SK-N-SH (cell line): ENCODE measurements at regions not wholly inside any gene's neighbourhood (a gene's known extent, or its start where the extent isn't known, plus 50 kb on each side); places are given as distances from the start of the nearest gene placed in this dataset.

ENCODE experiments used
- CTCF ChIA-PET: fragments of 300-600, 350-600 bp; formaldehyde crosslinking; extraction: SDS; loops from one replicate; lab custom pipeline; 2021; lab: Yijun Ruan, JAX
- POLR2A ChIA-PET: fragments of 350-600 bp; sonication (Branson Sonifier 250); formaldehyde crosslinking; extraction: SDS; loops from one replicate; lab custom pipeline; 2020; ENCODE audit warnings: antibody characterized with exemption, inconsistent platforms; lab: Yijun Ruan, JAX
- DNase-seq: peaks from one replicate; pipeline ENCODE4 v3.0.0; 2012
- H2AFZ ChIP-seq: fragments of 200-600 bp; sonication (generic); 2 replicates; pipeline ENCODE4 v1.8.1; 2016; ENCODE audit warnings: antibody characterized with exemption, mild to moderate bottlenecking, low read depth
- H3F3A ChIP-seq: fragments of 200-600 bp; sonication (generic); replicated peaks from 2 replicates; pipeline ENCODE3; 2016; ENCODE audit warnings: antibody characterized with exemption, mild to moderate bottlenecking; ENCODE audit not compliant: insufficient read depth
- H3K27ac ChIP-seq, 2 experiments: fragments of 200-500 bp in 1 of 2; fragments of 200-600 bp in 1 of 2; sonication (Bioruptor generic) in 1 of 2; sonication (generic), shearing (Covaris generic) in 1 of 2; 2 replicates each; pipeline versions ENCODE4 v1.5.1 to v1.6.1; 2014 to 2016; ENCODE audit warnings: low read depth in 2 of 2, inconsistent platforms in 1 of 2, low read length in 1 of 2, mild to moderate bottlenecking in 1 of 2, mixed read lengths in 1 of 2
- H3K27me3 ChIP-seq: fragments of 200-600 bp; sonication (generic), shearing (Covaris generic); 2 replicates; pipeline ENCODE4 v1.6.1; 2016; ENCODE audit warnings: mixed run types; ENCODE audit not compliant: insufficient read depth
- H3K36me3 ChIP-seq, 2 experiments: fragments of 200-500 bp in 1 of 2; fragments of 200-600 bp in 1 of 2; sonication (Bioruptor generic) in 1 of 2; sonication (generic) in 1 of 2; replicated peaks in 1 of 2; 2 replicates each; pipeline versions ENCODE3 to v1.5.1; 2014 to 2016; ENCODE audit warnings: low read length in 1 of 2, mild to moderate bottlenecking in 1 of 2; ENCODE audit not compliant: insufficient read depth in 2 of 2, control insufficient read depth in 1 of 2
- H3K4me1 ChIP-seq, 2 experiments: fragments of 200-500 bp in 1 of 2; fragments of 200-600 bp in 1 of 2; sonication (Bioruptor generic) in 1 of 2; sonication (generic), shearing (Covaris generic) in 1 of 2; 2 replicates each; pipeline versions ENCODE4 v1.5.1 to v1.6.1; 2014 to 2016; ENCODE audit warnings: low read depth in 1 of 2, low read length in 1 of 2, mixed run types in 1 of 2; ENCODE audit not compliant: insufficient read depth in 2 of 2, control insufficient read depth in 1 of 2
- H3K4me2 ChIP-seq: fragments of 200-600 bp; sonication (generic), shearing (Covaris generic); 2 replicates; pipeline ENCODE4 v1.6.1; 2017; ENCODE audit warnings: mixed run types
- H3K4me3 ChIP-seq, 2 experiments: fragments of 200-500 bp in 1 of 2; fragments of 200-600 bp in 1 of 2; sonication (Bioruptor generic) in 1 of 2; sonication (generic), shearing (Covaris generic) in 1 of 2; 2 replicates each; pipeline versions ENCODE4 v1.5.1 to v1.8.1; 2014 to 2016; ENCODE audit warnings: low read depth in 2 of 2, inconsistent platforms in 1 of 2, low read length in 1 of 2, mild to moderate bottlenecking in 1 of 2, mixed read lengths in 1 of 2, moderate library complexity in 1 of 2
- H3K79me2 ChIP-seq: fragments of 200-600 bp; sonication (generic); 2 replicates; pipeline ENCODE4 v1.8.1; 2017; ENCODE audit warnings: mild to moderate bottlenecking; ENCODE audit not compliant: insufficient read depth
- H3K9ac ChIP-seq: fragments of 200-600 bp; sonication (generic); 2 replicates; pipeline ENCODE4 v1.6.1; 2017; ENCODE audit warnings: mixed run types
- H3K9me2 ChIP-seq: fragments of 200-600 bp; sonication (generic); 2 replicates; pipeline ENCODE4 v1.6.1; 2017; ENCODE audit warnings: mixed run types
- H3K9me3 ChIP-seq: fragments of 200-600 bp; sonication (generic); 2 replicates; pipeline ENCODE4 v1.6.1; 2017; ENCODE audit warnings: mixed run types, mild to moderate bottlenecking, moderate library complexity
- H4K20me1 ChIP-seq: fragments of 200-600 bp; sonication (generic); 2 replicates; pipeline ENCODE4 v1.6.1; 2017; ENCODE audit warnings: mild to moderate bottlenecking, mixed run types; ENCODE audit not compliant: insufficient read depth
- CHD2 ChIP-seq: fragments of 150-350 bp; IDR thresholded peaks from 2 replicates; pipeline ENCODE4 v1.6.1; 2018; ENCODE audit warnings: low read length; ENCODE audit not compliant: partially characterized antibody
- ELF1 ChIP-seq: IDR thresholded peaks from 2 replicates; pipeline ENCODE4 v1.4.0; 2012
- EP300 ChIP-seq, 2 experiments: IDR thresholded peaks; 2 replicates each; pipeline versions ENCODE4 v1.4.0 to v1.6.1; 2012; ENCODE audit warnings: borderline replicate concordance in 1 of 2, low read depth in 1 of 2, low read length in 1 of 2
- EZH2phosphoT487 ChIP-seq: fragments of 200-600 bp; sonication (generic); IDR thresholded peaks from 2 replicates; pipeline ENCODE4 v1.6.1; 2017; ENCODE audit warnings: low read depth, mixed run types, mild to moderate bottlenecking, antibody characterized with exemption, moderate library complexity, borderline replicate concordance
- GABPA ChIP-seq: IDR thresholded peaks from 2 replicates; pipeline ENCODE4 v1.4.0; 2012; ENCODE audit warnings: low read depth, mild to moderate bottlenecking
- GATA2 ChIP-seq: sonication (generic); formaldehyde crosslinking; IDR thresholded peaks from 2 replicates; pipeline ENCODE4 v1.5.0; 2020; ENCODE audit warnings: mild to moderate bottlenecking, missing genetic modification reagents
- JUND ChIP-seq: IDR thresholded peaks from 2 replicates; pipeline ENCODE4 v1.4.0; 2012
- MEF2A ChIP-seq: IDR thresholded peaks from 2 replicates; pipeline ENCODE4 v1.4.0; 2012; ENCODE audit warnings: low read depth, borderline replicate concordance
- MXI1 ChIP-seq: IDR thresholded peaks from 2 replicates; pipeline ENCODE4 v1.6.1; 2012; ENCODE audit warnings: mild to moderate bottlenecking, low read depth, low read length, improper control_type of control experiment
- RXRA ChIP-seq: IDR thresholded peaks from 2 replicates; pipeline ENCODE4 v1.4.0; 2012; ENCODE audit warnings: low read depth, mild to moderate bottlenecking, borderline replicate concordance
- SMC3 ChIP-seq: IDR thresholded peaks from 2 replicates; pipeline ENCODE4 v1.6.1; 2012; ENCODE audit warnings: low read depth, low read length, improper control_type of control experiment
- TCF12 ChIP-seq: IDR thresholded peaks from 2 replicates; pipeline ENCODE4 v1.4.0; 2012
- TEAD4 ChIP-seq: IDR thresholded peaks from 2 replicates; pipeline ENCODE4 v1.4.0; 2012; ENCODE audit warnings: mild to moderate bottlenecking, borderline replicate concordance; ENCODE audit not compliant: insufficient read depth
- WGBS: methylation state at CpG from one replicate; pipeline ENCODE4 v1.1.6; 2017; ENCODE audit warnings: low lambda C conversion rate; 5-methylcytosine and 5-hydroxymethylcytosine counted together
- TF ChIP-seq, protein P1 (sequence below): fragments of 150-350 bp; IDR thresholded peaks from 2 replicates; pipeline ENCODE4 v1.6.1; 2016; ENCODE audit warnings: mild to moderate bottlenecking, low read depth, low read length
- TF ChIP-seq, protein P2 (sequence below): IDR thresholded peaks from 2 replicates; pipeline ENCODE4 v1.4.0; 2012; ENCODE audit warnings: low read depth, borderline replicate concordance
- TF ChIP-seq, protein P3 (sequence below): IDR thresholded peaks from 2 replicates; pipeline ENCODE4 v1.4.0; 2012; ENCODE audit warnings: low read depth, borderline replicate concordance

- CTCF ChIA-PET = no interaction called here
- 39% methylated on average over 2 of the region's 2 CpGs for WGBS
- no peaks in the 10 kb centered on the region for H3K36me3 ChIP-seq
- no peak for DNase-seq
- H4K20me1 ChIP-seq = no peaks in the 10 kb centered on the region
- TF ChIP-seq TEAD4 (no peak), GABPA (no peak), JUND (no peak), MXI1 (no peak), EP300 (IDR thresholded peaks at IDR 0.05; ENCODE audit: borderline replicate concordance in 1 of 2, low read depth in 1 of 2, low read length in 1 of 2) (no peak), ELF1 (no peak), TCF12 (no peak), SMC3 (no peak), EZH2phosphoT487 (no peak), CHD2 (no peak)
- TF ChIP-seq, protein P1, sequence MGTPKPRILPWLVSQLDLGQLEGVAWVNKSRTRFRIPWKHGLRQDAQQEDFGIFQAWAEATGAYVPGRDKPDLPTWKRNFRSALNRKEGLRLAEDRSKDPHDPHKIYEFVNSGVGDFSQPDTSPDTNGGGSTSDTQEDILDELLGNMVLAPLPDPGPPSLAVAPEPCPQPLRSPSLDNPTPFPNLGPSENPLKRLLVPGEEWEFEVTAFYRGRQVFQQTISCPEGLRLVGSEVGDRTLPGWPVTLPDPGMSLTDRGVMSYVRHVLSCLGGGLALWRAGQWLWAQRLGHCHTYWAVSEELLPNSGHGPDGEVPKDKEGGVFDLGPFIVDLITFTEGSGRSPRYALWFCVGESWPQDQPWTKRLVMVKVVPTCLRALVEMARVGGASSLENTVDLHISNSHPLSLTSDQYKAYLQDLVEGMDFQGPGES = no peak
- TF ChIP-seq, protein P2, sequence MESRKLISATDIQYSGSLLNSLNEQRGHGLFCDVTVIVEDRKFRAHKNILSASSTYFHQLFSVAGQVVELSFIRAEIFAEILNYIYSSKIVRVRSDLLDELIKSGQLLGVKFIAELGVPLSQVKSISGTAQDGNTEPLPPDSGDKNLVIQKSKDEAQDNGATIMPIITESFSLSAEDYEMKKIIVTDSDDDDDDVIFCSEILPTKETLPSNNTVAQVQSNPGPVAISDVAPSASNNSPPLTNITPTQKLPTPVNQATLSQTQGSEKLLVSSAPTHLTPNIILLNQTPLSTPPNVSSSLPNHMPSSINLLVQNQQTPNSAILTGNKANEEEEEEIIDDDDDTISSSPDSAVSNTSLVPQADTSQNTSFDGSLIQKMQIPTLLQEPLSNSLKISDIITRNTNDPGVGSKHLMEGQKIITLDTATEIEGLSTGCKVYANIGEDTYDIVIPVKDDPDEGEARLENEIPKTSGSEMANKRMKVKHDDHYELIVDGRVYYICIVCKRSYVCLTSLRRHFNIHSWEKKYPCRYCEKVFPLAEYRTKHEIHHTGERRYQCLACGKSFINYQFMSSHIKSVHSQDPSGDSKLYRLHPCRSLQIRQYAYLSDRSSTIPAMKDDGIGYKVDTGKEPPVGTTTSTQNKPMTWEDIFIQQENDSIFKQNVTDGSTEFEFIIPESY = no peak
- TF ChIP-seq, protein P3, sequence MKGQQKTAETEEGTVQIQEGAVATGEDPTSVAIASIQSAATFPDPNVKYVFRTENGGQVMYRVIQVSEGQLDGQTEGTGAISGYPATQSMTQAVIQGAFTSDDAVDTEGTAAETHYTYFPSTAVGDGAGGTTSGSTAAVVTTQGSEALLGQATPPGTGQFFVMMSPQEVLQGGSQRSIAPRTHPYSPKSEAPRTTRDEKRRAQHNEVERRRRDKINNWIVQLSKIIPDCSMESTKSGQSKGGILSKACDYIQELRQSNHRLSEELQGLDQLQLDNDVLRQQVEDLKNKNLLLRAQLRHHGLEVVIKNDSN = no peak
- H3K9ac ChIP-seq = no peak overlapping the region
- no peaks in the 10 kb centered on the region for H3F3A ChIP-seq
- no peak overlapping the region for H3K27ac ChIP-seq
- H3K4me1 ChIP-seq = peaks cover 0 to 15% of the 10 kb centered on the region in 2 experiments; a peak in 1 of 4 replicates
- H3K4me3 ChIP-seq = no peak overlapping the region
- no peaks in the 10 kb centered on the region for H3K27me3 ChIP-seq
- no peak overlapping the region for H3K4me2 ChIP-seq
- POLR2A ChIA-PET = no interaction called here
- H3K9me3 ChIP-seq = no peaks in the 10 kb centered on the region
- H3K9me2 ChIP-seq = no peaks in the 10 kb centered on the region
- H2AFZ ChIP-seq = no peak overlapping the region
- no peaks in the 10 kb centered on the region for H3K79me2 ChIP-seq
Observed at GRCh38 chr20:52484438-52484837, 292.9 kb upstream of the ZFP64 start.

- Histone ChIP-seq H4K20me1 (no peaks in the 10 kb centered on the region), H3K9me2 (no peaks in the 10 kb centered on the region)
- CTCF ChIA-PET = interaction anchor here (1.0 to 1.3 kb wide), 2 partner anchors 170 to 171 kb away, joined by 3 to 5 read pairs; no protein-coding TSS in a partner anchor
- TF ChIP-seq RXRA (no peak), MXI1 (no peak), GATA2 (CRISPR knock-in tag) (no peak), MEF2A (no peak)
- TF ChIP-seq, protein P3 = no peak
- TF ChIP-seq, all 33 proteins: peak for 0
- peaks cover 0 to 15% of the 10 kb centered on the region in 2 experiments; a peak in 1 of 4 replicates for H3K4me1 ChIP-seq
- H3K79me2 ChIP-seq = no peaks in the 10 kb centered on the region
- no peak overlapping the region for H3K9ac ChIP-seq
- H3K4me3 ChIP-seq = no peak overlapping the region
- no peak overlapping the region for H3K4me2 ChIP-seq
- H3F3A ChIP-seq = no peaks in the 10 kb centered on the region
- H2AFZ ChIP-seq = no peak overlapping the region
- H3K27me3 ChIP-seq = no peaks in the 10 kb centered on the region
- H3K9me3 ChIP-seq = no peaks in the 10 kb centered on the region
- no peaks in the 10 kb centered on the region for H3K36me3 ChIP-seq
- POLR2A ChIA-PET = no interaction called here
- no peak overlapping the region for H3K27ac ChIP-seq
- WGBS = 69% methylated on average over 1 of the region's 1 CpG
- DNase-seq = no peak
Observed at GRCh38 chr20:52483382-52483781, 291.8 kb upstream of the ZFP64 start.
